LNCAP (cell line): ENCODE measurements at regions not wholly inside any gene's neighbourhood (a gene's known extent, or its start where the extent isn't known, plus 50 kb on each side); places are given as distances from the start of the nearest gene placed in this dataset.

Experiments
- CTCF ChIP-seq: fragments of 450-650 bp; IDR thresholded peaks from 2 replicates; pipeline ENCODE4 v1.5.1; 2017; ENCODE audit warnings: mild to moderate bottlenecking

- no peak for TF ChIP-seq CTCF
Measured at GRCh38 chr20:56157530-56158203, 90.9 kb upstream of the MC3R start.

GRCh38 chr20:56158489-56158888, 90.0 kb upstream of the MC3R start:
- TF ChIP-seq CTCF = no peak

- TF ChIP-seq CTCF = no peak
Measured at GRCh38 chr20:56160956-56161355, 87.6 kb upstream of the MC3R start.

GRCh38 chr20:56163806-56164205, 84.7 kb upstream of the MC3R start:
- no peak for TF ChIP-seq CTCF

- TF ChIP-seq CTCF = no peak
Measured at GRCh38 chr20:56166781-56167465, 81.6 kb upstream of the MC3R start.

- no peak for TF ChIP-seq CTCF
Measured at GRCh38 chr20:56171087-56172012, 77.2 kb upstream of the MC3R start.

- TF ChIP-seq CTCF = no peak
Measured at GRCh38 chr20:56173438-56173837, 75.1 kb upstream of the MC3R start.
